ENCODE measurements at regions not wholly inside any gene's neighbourhood (a gene's known extent, or its start where the extent isn't known, plus 50 kb on each side); places are given as distances from the start of the nearest gene placed in this dataset.

- ATAC-seq, result no peak
- POLR2A ChIA-PET, result interaction anchor here (1.2 kb wide), 1 partner anchor 252 kb away, joined by 3 read pairs; no protein-coding TSS in a partner anchor
- H3K4me1 ChIP-seq, result no peaks in the 10 kb centered on the region
- TF ChIP-seq TP53 (CRISPR knock-in tag; IDR thresholded peaks at IDR 0.05) (no peak), BCL3 (IDR thresholded peaks at IDR 0.05) (no peak), PBX3 (IDR thresholded peaks at IDR 0.05) (no peak), ZSCAN20 (CRISPR knock-in tag; IDR thresholded peaks at IDR 0.05) (no peak), RARB (CRISPR knock-in tag; IDR thresholded peaks at IDR 0.05) (no peak), FOSL2 (IDR thresholded peaks at IDR 0.05) (no peak), FOSL2 (CRISPR knock-in tag; IDR thresholded peaks at IDR 0.05) (no peak), EHMT2 (IDR thresholded peaks at IDR 0.05; ENCODE audit: low read depth) (no peak), JUNB (IDR thresholded peaks at IDR 0.05) (no peak), HOXA7 (CRISPR knock-in tag; IDR thresholded peaks at IDR 0.05) (no peak), BHLHE40 (IDR thresholded peaks at IDR 0.05; ENCODE audit: low read depth, low read length) (no peak), RCOR1 (IDR thresholded peaks at IDR 0.05; ENCODE audit: low read depth, low read length) (no peak), ZNF302 (CRISPR knock-in tag; IDR thresholded peaks at IDR 0.05) (no peak), MAZ (IDR thresholded peaks at IDR 0.05; ENCODE audit: borderline replicate concordance, low read depth, low read length) (no peak)
- no peak for DNase-seq (ENCODE audit: low read depth in 1 of 2, low spot score in 1 of 2)
- H3K4me2 ChIP-seq, result no peak overlapping the region
- WGBS (ENCODE audit: missing lambda C conversion rate), result 51% methylated on average over 4 of the region's 4 CpGs
- no peaks in the 10 kb centered on the region for H3K9me3 ChIP-seq
- no peak for FAIRE-seq
- H3K4me3 ChIP-seq, result no peak overlapping the region
- CTCF ChIA-PET, result interaction anchor here (0.7 to 2.6 kb wide), 8 partner anchors 10 to 800 kb away, joined by 3 to 21 read pairs (median 4); partner anchors contain the start of gene FUT8
- no peak overlapping the region for H3K27ac ChIP-seq
Measured at GRCh38 chr14:65159281-65160062, 57.2 kb upstream of the MAX start.

- H3K27ac ChIP-seq, result no peak overlapping the region
- POLR2A ChIA-PET, result no interaction called here
Measured at GRCh38 chr14:65160091-65160490, 57.8 kb upstream of the MAX start.

More at GRCh38 chr14:65160091-65160490, 57.8 kb upstream of the MAX start:
- ATAC-seq (no peak), FAIRE-seq (no peak), DNase-seq (ENCODE audit: low read depth in 1 of 2, low spot score in 1 of 2) (no peak)
- TF ChIP-seq EHF (CRISPR knock-in tag; IDR thresholded peaks at IDR 0.05), result no peak
- TF ChIP-seq KDM5A (IDR thresholded peaks at IDR 0.05), result no peak
- TF ChIP-seq MYC (IDR thresholded peaks at IDR 0.05; ENCODE audit: borderline replicate concordance, low read length), result no peak
- TF ChIP-seq ZSCAN20 (CRISPR knock-in tag; IDR thresholded peaks at IDR 0.05), result no peak
- no peak for TF ChIP-seq HDAC2 (IDR thresholded peaks at IDR 0.05)
- TF ChIP-seq RCOR1 (IDR thresholded peaks at IDR 0.05; ENCODE audit: low read depth, low read length), result no peak
- TF ChIP-seq BHLHE40 (IDR thresholded peaks at IDR 0.05; ENCODE audit: low read depth, low read length), result no peak
- no peak for TF ChIP-seq JUN (IDR thresholded peaks at IDR 0.05)
- TF ChIP-seq NR3C1 (IDR thresholded peaks at IDR 0.05), result no peak
- no peak for TF ChIP-seq E2F6 (IDR thresholded peaks at IDR 0.05; ENCODE audit: borderline replicate concordance, low read depth)
- TF ChIP-seq EHMT2 (IDR thresholded peaks at IDR 0.05; ENCODE audit: low read depth), result no peak
- no peak for TF ChIP-seq GATA3 (IDR thresholded peaks at IDR 0.05; ENCODE audit: borderline replicate concordance)
- no peak for TF ChIP-seq JUNB (IDR thresholded peaks at IDR 0.05)
- TF ChIP-seq PHF8 (IDR thresholded peaks at IDR 0.05; ENCODE audit: borderline replicate concordance, low read depth), result no peak
- TF ChIP-seq POLR2AphosphoS2 (conservative IDR thresholded peaks at IDR 0.05; ENCODE audit: low read length), result no peak
- TF ChIP-seq CHD2 (IDR thresholded peaks at IDR 0.05; ENCODE audit: low read length, partially characterized antibody), result no peak
- no peak for TF ChIP-seq USF2 (IDR thresholded peaks at IDR 0.05)
- TF ChIP-seq EP300 (IDR thresholded peaks at IDR 0.05), result no peak
- no peak for TF ChIP-seq ZFP36 (IDR thresholded peaks at IDR 0.05; ENCODE audit: borderline replicate concordance, partially characterized antibody)
- TF ChIP-seq HOXA7 (CRISPR knock-in tag; IDR thresholded peaks at IDR 0.05), result no peak
- Histone ChIP-seq H3K4me1 (no peaks in the 10 kb centered on the region), H3K4me2 (no peak overlapping the region), H3K9me3 (no peaks in the 10 kb centered on the region), H3K4me3 (no peak overlapping the region)
- 66% methylated on average over 2 of the region's 2 CpGs for WGBS (ENCODE audit: missing lambda C conversion rate)
- CTCF ChIA-PET, result interaction anchor here (0.7 to 5.5 kb wide), 4 partner anchors 10 to 800 kb away, joined by 3 to 85 read pairs (median 6); no protein-coding TSS in a partner anchor

All from A549 (cell line).